Kidney (tissue), 13 donors: ENCODE measurements at regions not wholly inside any gene's neighbourhood (a gene's known extent, or its start where the extent isn't known, plus 50 kb on each side); places are given as distances from the start of the nearest gene placed in this dataset.
"Not testable (repeated sequence)": the region's sequence is repeated elsewhere in the genome, so short reads cannot be mapped to it uniquely, and the experiment has no call there.

Source experiments
- DNase-seq, 5 donors: peaks; one replicate each; pipeline ENCODE4 v3.0.0-alpha.2; 2013 to 2020
- FAIRE-seq: peaks from 2 replicates; lab custom pipeline; 2012; peaks lifted over from hg19 to GRCh38; lab: Jason Lieb, UNC
- H3K27ac ChIP-seq, 2 donors: one replicate each; pipeline ENCODE4 v1.7.0; 2013; ENCODE audit warnings: low read depth in 2 of 2, low read length in 2 of 2, inconsistent platforms in 1 of 2
- H3K27me3 ChIP-seq: one replicate; pipeline ENCODE4 v1.7.1; 2013; ENCODE audit warnings: low read length, inconsistent platforms; ENCODE audit not compliant: control insufficient read depth, insufficient read depth
- H3K36me3 ChIP-seq, 3 donors: one replicate each; pipeline versions ENCODE4 v1.7.0 to v1.7.1; 2013; ENCODE audit warnings: low read length in 3 of 3, control low read depth in 1 of 3, inconsistent platforms in 1 of 3; ENCODE audit not compliant: insufficient read depth in 3 of 3, control insufficient read depth in 2 of 3
- H3K4me1 ChIP-seq, 3 donors: one replicate each; pipeline versions ENCODE4 v1.7.0 to v1.7.1; 2013; ENCODE audit warnings: low read length in 3 of 3, inconsistent platforms in 1 of 3, low read depth in 1 of 3; ENCODE audit not compliant: control insufficient read depth in 2 of 3, insufficient read depth in 2 of 3
- H3K4me3 ChIP-seq, 3 donors: one replicate each; pipeline versions ENCODE4 v1.7.0 to v1.8.1; 2013; ENCODE audit warnings: low read length in 3 of 3, control low read depth in 1 of 3, inconsistent platforms in 1 of 3
- H3K9ac ChIP-seq, 3 donors: one replicate each; pipeline versions ENCODE4 v1.7.0 to v1.7.1; 2013; ENCODE audit warnings: low read length in 3 of 3, control low read depth in 1 of 3, inconsistent platforms in 1 of 3
- H3K9me3 ChIP-seq, 3 donors: one replicate each; pipeline versions ENCODE4 v1.7.0 to v1.7.1; 2013; ENCODE audit warnings: low read length in 3 of 3, control low read depth in 1 of 3, inconsistent platforms in 1 of 3; ENCODE audit not compliant: control insufficient read depth in 2 of 3, insufficient read depth in 1 of 3
- CTCF ChIP-seq: IDR thresholded peaks from 3 replicates; pipeline ENCODE4 v1.5.1; 2012; ENCODE audit warnings: mild to moderate bottlenecking, moderate library complexity, borderline replicate concordance; ENCODE audit not compliant: insufficient read depth; ENCODE audit errors: extremely low read depth
- intact Hi-C: fragments of 100-400 bp; cut with DNase I; formaldehyde crosslinking; loops from one replicate; pipeline ENCODE4 v1.11.1; 2022
- donor health status: control.
- donor health status: control.
- donor health status: control.
- donor health status: control.
- donor health status: control.
- donor health status: DM: yes; HTN: yes; CAD: no.
- donor health status: Normal renal cell carcinoma (clear cell type).

GRCh38 chr6:139879823-139880356 is 505.4 kb upstream of the CITED2 start:
- no peaks in the 10 kb centered on the region for H3K9me3 ChIP-seq
- no peak for FAIRE-seq
- intact Hi-C loops: no loop called here
- H3K27ac ChIP-seq: no peak overlapping the region
- no peak for TF ChIP-seq CTCF
- no peak for DNase-seq
- no peak overlapping the region for H3K9ac ChIP-seq
- H3K4me3 ChIP-seq: no peak overlapping the region
- H3K36me3 ChIP-seq: no peaks in the 10 kb centered on the region
- no peaks in the 10 kb centered on the region for H3K27me3 ChIP-seq
- H3K4me1 ChIP-seq: peaks cover 0 to 20% (median 15%) of the 10 kb centered on the region in 3 donors

GRCh38 chr6:139879241-139879640 is 504.8 kb upstream of the CITED2 start:
- H3K36me3 ChIP-seq, DNase-seq, FAIRE-seq, H3K27ac ChIP-seq, H3K9ac ChIP-seq, H3K4me3 ChIP-seq, H3K27me3 ChIP-seq, H3K9me3 ChIP-seq, intact Hi-C loops: not testable (repeated sequence)
- peaks cover 0 to 20% (median 15%) of the 10 kb centered on the region in 3 donors for H3K4me1 ChIP-seq

GRCh38 chr6:139877828-139878405 is 503.5 kb upstream of the CITED2 start:
- no peak overlapping the region for H3K9ac ChIP-seq
- TF ChIP-seq CTCF: no peak

GRCh38 chr6:139872665-139873064 is 498.2 kb upstream of the CITED2 start:
- no peak for TF ChIP-seq CTCF
- Histone ChIP-seq H3K27me3 (no peaks in the 10 kb centered on the region), H3K36me3 (no peaks in the 10 kb centered on the region), H3K9me3 (no peaks in the 10 kb centered on the region), H3K27ac (no peak overlapping the region), H3K9ac (no peak overlapping the region), H3K4me1 (peaks cover 2 to 7% (median 3%) of the 10 kb centered on the region in 3 donors), H3K4me3 (no peak overlapping the region)
- DNase-seq (no peak), FAIRE-seq (no peak)
- intact Hi-C loops: no loop called here

More at GRCh38 chr6:139877828-139878405, 503.5 kb upstream of the CITED2 start:
- FAIRE-seq (no peak), DNase-seq (no peak)
- Histone ChIP-seq H3K27me3 (no peaks in the 10 kb centered on the region), H3K4me3 (no peak overlapping the region), H3K36me3 (no peaks in the 10 kb centered on the region), H3K9me3 (no peaks in the 10 kb centered on the region), H3K27ac (no peak overlapping the region), H3K4me1 (peaks cover 0 to 9% (median 8%) of the 10 kb centered on the region in 3 donors)
- intact Hi-C loops: no loop called here
